ENCODE measurements at regions not wholly inside any gene's neighbourhood (a gene's known extent, or its start where the extent isn't known, plus 50 kb on each side); places are given as distances from the start of the nearest gene placed in this dataset.

- ATAC-seq (no peak), DNase-seq (ENCODE audit: low read depth, low spot score) (no peak)
- CTCF ChIA-PET = no interaction called here
- POLR2A ChIA-PET = no interaction called here
- no peaks in the 10 kb centered on the region for H3K4me1 ChIP-seq (ENCODE audit: control insufficient read depth, insufficient read depth, low read length)
- H3K4me3 ChIP-seq (ENCODE audit: low read depth in 2 of 2, low read length in 2 of 2) = no peak overlapping the region
- no peaks in the 10 kb centered on the region for H3K9me3 ChIP-seq (ENCODE audit: control insufficient read depth, insufficient read depth, low read depth, low read length)
- H3K27ac ChIP-seq (ENCODE audit: low read length) = no peak overlapping the region
- H3K27me3 ChIP-seq (ENCODE audit: control insufficient read depth, insufficient read depth, low read length) = no peaks in the 10 kb centered on the region
- H3K36me3 ChIP-seq (ENCODE audit: control insufficient read depth, insufficient read depth, low read length) = no peaks in the 10 kb centered on the region
- no TSS peak for BruUV-seq (replicated peaks)
- intact Hi-C loops (cut with micrococcal nuclease; ENCODE audit: unreplicated experiment) (no loop called here), in situ Hi-C loops (cut with HindIII; ENCODE audit: low pct_unique_long_range_greater_than_20kb, low sequenced_read_pairs) (no loop called here)
- TF ChIP-seq POLR2AphosphoS5 (IDR thresholded peaks at IDR 0.05; ENCODE audit: low read depth, low read length) = no peak
These were observed 732.0 kb downstream of the CDH18 start for GRCh38 chr5:19256036-19256435.

- TF ChIP-seq TCF7L2 (IDR thresholded peaks at IDR 0.05; ENCODE audit: low read depth, low read length) (no peak), CTCF (IDR thresholded peaks at IDR 0.05) (no peak), SIN3A (IDR thresholded peaks at IDR 0.05; ENCODE audit: borderline replicate concordance, insufficient read depth, low read depth, low read length) (no peak), REST (IDR thresholded peaks at IDR 0.05; ENCODE audit: insufficient read depth in 1 of 2, low read depth in 2 of 2, low read length in 1 of 2) (no peak), POLR2AphosphoS5 (IDR thresholded peaks at IDR 0.05; ENCODE audit: low read depth, low read length) (no peak)
- intact Hi-C loops (cut with micrococcal nuclease; ENCODE audit: unreplicated experiment) = no loop called here
- POLR2A ChIA-PET = no interaction called here
- H3K4me1 ChIP-seq (ENCODE audit: control insufficient read depth, insufficient read depth, low read length) = no peaks in the 10 kb centered on the region
- no peak overlapping the region for H3K4me3 ChIP-seq (ENCODE audit: low read depth in 2 of 2, low read length in 2 of 2)
- CTCF ChIA-PET = no interaction called here
- in situ Hi-C loops (cut with HindIII; ENCODE audit: low pct_unique_long_range_greater_than_20kb, low sequenced_read_pairs) = no loop called here
- ATAC-seq = no peak
- H3K27me3 ChIP-seq (ENCODE audit: control insufficient read depth, insufficient read depth, low read length) = no peaks in the 10 kb centered on the region
- H3K9me3 ChIP-seq (ENCODE audit: control insufficient read depth, insufficient read depth, low read depth, low read length) = no peaks in the 10 kb centered on the region
- no TSS peak for BruUV-seq (replicated peaks)
- H3K36me3 ChIP-seq (ENCODE audit: control insufficient read depth, insufficient read depth, low read length) = no peaks in the 10 kb centered on the region
- no peak overlapping the region for H3K27ac ChIP-seq (ENCODE audit: low read length)
- DNase-seq (ENCODE audit: low read depth, low spot score) = no peak
These were observed 729.3 kb downstream of the CDH18 start for GRCh38 chr5:19258686-19259085.

GRCh38 chr5:19261879-19262278 lies 726.1 kb downstream of the CDH18 start:
- TF ChIP-seq REST (IDR thresholded peaks at IDR 0.05; ENCODE audit: insufficient read depth in 1 of 2, low read depth in 2 of 2, low read length in 1 of 2) (no peak), CTCF (IDR thresholded peaks at IDR 0.05) (peak; percentile 8; the same call in 1 of the 2 replicates), POLR2AphosphoS5 (IDR thresholded peaks at IDR 0.05; ENCODE audit: low read depth, low read length) (no peak), SIN3A (IDR thresholded peaks at IDR 0.05; ENCODE audit: borderline replicate concordance, insufficient read depth, low read depth, low read length) (no peak), TCF7L2 (IDR thresholded peaks at IDR 0.05; ENCODE audit: low read depth, low read length) (no peak)
- Histone ChIP-seq H3K4me1 (ENCODE audit: control insufficient read depth, insufficient read depth, low read length) (no peaks in the 10 kb centered on the region), H3K27me3 (ENCODE audit: control insufficient read depth, insufficient read depth, low read length) (no peaks in the 10 kb centered on the region), H3K9me3 (ENCODE audit: control insufficient read depth, insufficient read depth, low read depth, low read length) (no peaks in the 10 kb centered on the region), H3K36me3 (ENCODE audit: control insufficient read depth, insufficient read depth, low read length) (no peaks in the 10 kb centered on the region), H3K4me3 (ENCODE audit: low read depth in 2 of 2, low read length in 2 of 2) (no peak overlapping the region), H3K27ac (ENCODE audit: low read length) (no peak overlapping the region)
- BruUV-seq (replicated peaks) = no TSS peak
- ChIA-PET POLR2A (no interaction called here), CTCF (no interaction called here)
- ATAC-seq (no peak), DNase-seq (ENCODE audit: low read depth, low spot score) (no peak)
- in situ Hi-C loops (cut with HindIII; ENCODE audit: low pct_unique_long_range_greater_than_20kb, low sequenced_read_pairs) = no loop called here
- intact Hi-C loops (cut with micrococcal nuclease; ENCODE audit: unreplicated experiment) = no loop called here
